Astrocyte (in vitro differentiated cells and primary cell): ENCODE measurements at regions not wholly inside any gene's neighbourhood (a gene's known extent, or its start where the extent isn't known, plus 50 kb on each side); places are given as distances from the start of the nearest gene placed in this dataset.

ENCODE experiments used
- EZH2 ChIP-seq: IDR thresholded peaks from 2 replicates; pipeline ENCODE4 v1.6.1; 2012; ENCODE audit warnings: mild to moderate bottlenecking, low read length, inconsistent platforms; ENCODE audit not compliant: insufficient read depth
- TF ChIP-seq, protein P1 (sequence below): IDR thresholded peaks from 2 replicates; pipeline ENCODE4 v1.5.1; 2011; ENCODE audit warnings: low read depth, mild to moderate bottlenecking, inconsistent platforms, low read length, moderate library complexity; ENCODE audit not compliant: insufficient read depth

DNA sequence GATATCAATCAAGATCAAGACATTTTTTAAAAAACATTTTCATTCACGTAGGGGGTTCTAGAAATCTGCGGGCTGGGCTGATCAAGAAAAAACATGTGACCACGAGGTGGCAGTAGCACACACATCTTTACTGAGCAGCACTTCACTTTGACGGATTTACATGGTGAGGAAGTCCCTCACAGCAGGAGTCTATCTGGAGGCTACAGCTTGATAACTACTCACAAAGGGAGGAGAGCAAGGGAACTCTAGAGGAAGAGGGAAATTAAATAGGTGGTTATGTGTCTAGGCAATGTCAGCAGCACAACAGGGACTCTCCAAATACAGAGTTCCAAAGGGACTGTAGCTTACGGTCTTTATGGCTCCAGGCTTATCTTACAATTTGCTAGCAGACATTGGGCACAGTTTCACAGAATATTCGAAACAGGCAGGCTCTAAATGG, 248.1 kb downstream of the DPY19L2 start:
- TF ChIP-seq, protein P1, sequence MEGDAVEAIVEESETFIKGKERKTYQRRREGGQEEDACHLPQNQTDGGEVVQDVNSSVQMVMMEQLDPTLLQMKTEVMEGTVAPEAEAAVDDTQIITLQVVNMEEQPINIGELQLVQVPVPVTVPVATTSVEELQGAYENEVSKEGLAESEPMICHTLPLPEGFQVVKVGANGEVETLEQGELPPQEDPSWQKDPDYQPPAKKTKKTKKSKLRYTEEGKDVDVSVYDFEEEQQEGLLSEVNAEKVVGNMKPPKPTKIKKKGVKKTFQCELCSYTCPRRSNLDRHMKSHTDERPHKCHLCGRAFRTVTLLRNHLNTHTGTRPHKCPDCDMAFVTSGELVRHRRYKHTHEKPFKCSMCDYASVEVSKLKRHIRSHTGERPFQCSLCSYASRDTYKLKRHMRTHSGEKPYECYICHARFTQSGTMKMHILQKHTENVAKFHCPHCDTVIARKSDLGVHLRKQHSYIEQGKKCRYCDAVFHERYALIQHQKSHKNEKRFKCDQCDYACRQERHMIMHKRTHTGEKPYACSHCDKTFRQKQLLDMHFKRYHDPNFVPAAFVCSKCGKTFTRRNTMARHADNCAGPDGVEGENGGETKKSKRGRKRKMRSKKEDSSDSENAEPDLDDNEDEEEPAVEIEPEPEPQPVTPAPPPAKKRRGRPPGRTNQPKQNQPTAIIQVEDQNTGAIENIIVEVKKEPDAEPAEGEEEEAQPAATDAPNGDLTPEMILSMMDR, result peak; percentile 71
- no peak for TF ChIP-seq EZH2
